ENCODE measurements at regions not wholly inside any gene's neighbourhood (a gene's known extent, or its start where the extent isn't known, plus 50 kb on each side); places are given as distances from the start of the nearest gene placed in this dataset.

- TF ChIP-seq, protein P1, sequence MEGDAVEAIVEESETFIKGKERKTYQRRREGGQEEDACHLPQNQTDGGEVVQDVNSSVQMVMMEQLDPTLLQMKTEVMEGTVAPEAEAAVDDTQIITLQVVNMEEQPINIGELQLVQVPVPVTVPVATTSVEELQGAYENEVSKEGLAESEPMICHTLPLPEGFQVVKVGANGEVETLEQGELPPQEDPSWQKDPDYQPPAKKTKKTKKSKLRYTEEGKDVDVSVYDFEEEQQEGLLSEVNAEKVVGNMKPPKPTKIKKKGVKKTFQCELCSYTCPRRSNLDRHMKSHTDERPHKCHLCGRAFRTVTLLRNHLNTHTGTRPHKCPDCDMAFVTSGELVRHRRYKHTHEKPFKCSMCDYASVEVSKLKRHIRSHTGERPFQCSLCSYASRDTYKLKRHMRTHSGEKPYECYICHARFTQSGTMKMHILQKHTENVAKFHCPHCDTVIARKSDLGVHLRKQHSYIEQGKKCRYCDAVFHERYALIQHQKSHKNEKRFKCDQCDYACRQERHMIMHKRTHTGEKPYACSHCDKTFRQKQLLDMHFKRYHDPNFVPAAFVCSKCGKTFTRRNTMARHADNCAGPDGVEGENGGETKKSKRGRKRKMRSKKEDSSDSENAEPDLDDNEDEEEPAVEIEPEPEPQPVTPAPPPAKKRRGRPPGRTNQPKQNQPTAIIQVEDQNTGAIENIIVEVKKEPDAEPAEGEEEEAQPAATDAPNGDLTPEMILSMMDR (conservative IDR thresholded peaks at IDR 0.05 in 1 of 2, IDR thresholded peaks at IDR 0.05 in 1 of 2; ENCODE audit: extremely low read depth in 1 of 2, insufficient read depth in 1 of 2, low read depth in 1 of 2, low read length in 2 of 2), result no peak
- TF ChIP-seq EZH2 (IDR thresholded peaks at IDR 0.05; ENCODE audit: borderline replicate concordance, low read length), result no peak
Measured at GRCh38 chr3:135567223-135567622, 398.3 kb upstream of the PPP2R3A start.

All from mammary epithelial cell (primary cell).